GM19025 (cell line): ENCODE measurements at regions not wholly inside any gene's neighbourhood (a gene's known extent, or its start where the extent isn't known, plus 50 kb on each side); places are given as distances from the start of the nearest gene placed in this dataset.

Experiments used
- ATAC-seq: cut with Tn5 transposase; IDR thresholded peaks from one replicate; pipeline ENCODE4 v1.9.1; 2021; ENCODE audit warnings: mild to moderate bottlenecking, low read depth, moderate library complexity; ENCODE audit not compliant: unreplicated experiment

GRCh38 chr4:64503416-64503815 is 94.2 kb upstream of the TECRL start:
- ATAC-seq, result no peak

- ATAC-seq, result no peak
Observed at GRCh38 chr4:64497491-64497890, 88.2 kb upstream of the TECRL start.

- no peak for ATAC-seq
Observed at GRCh38 chr4:64495946-64496345, 86.7 kb upstream of the TECRL start.

GRCh38 chr4:64489628-64490027 is 80.4 kb upstream of the TECRL start:
- ATAC-seq, result no peak

GRCh38 chr4:64479338-64479737 is 70.1 kb upstream of the TECRL start:
- ATAC-seq, result no peak

- no peak for ATAC-seq
Observed at GRCh38 chr4:64477127-64477526, 67.9 kb upstream of the TECRL start.

- ATAC-seq, result no peak
Observed at GRCh38 chr4:64465263-64465662, 56.0 kb upstream of the TECRL start.

GRCh38 chr4:64464581-64464980 is 55.3 kb upstream of the TECRL start:
- ATAC-seq, result no peak
